HepG2 (cell line): ENCODE measurements at regions not wholly inside any gene's neighbourhood (a gene's known extent, or its start where the extent isn't known, plus 50 kb on each side); places are given as distances from the start of the nearest gene placed in this dataset.

ENCODE experiments used
- ATAC-seq: fragments of 200-7000 bp; cut with Tn5 transposase; 3 replicates; pipeline ENCODE4 v1.9.1; 2020; ENCODE audit warnings: mild to moderate bottlenecking, moderate library complexity
- BruUV-seq: library from RNA; stranded (reverse); fragments of 400-500 nt; replicated peaks from 2 replicates; lab custom pipeline; 2021; lab: Mats Ljungman, UMichigan
- CTCF ChIA-PET: fragments of 300-600 bp; formaldehyde crosslinking; extraction: SDS; loops from one replicate; lab custom pipeline; 2021; ENCODE audit warnings: low total read pairs, inconsistent platforms, low intra/inter-chr PET ratio; lab: Yijun Ruan, JAX
- POLR2A ChIA-PET: fragments of 350-600 bp; sonication (Branson Sonifier 250); formaldehyde crosslinking; loops from one replicate; lab custom pipeline; 2020; ENCODE audit warnings: antibody characterized with exemption, inconsistent platforms; lab: Yijun Ruan, JAX
- DNase-seq: peaks from one replicate; pipeline ENCODE4 v3.0.0-alpha.2; 2015; ENCODE audit warnings: low spot score
- FAIRE-seq: peaks from 3 replicates; lab custom pipeline; 2011; peaks lifted over from hg19 to GRCh38; lab: Jason Lieb, UNC
- H2AFZ ChIP-seq: one replicate; pipeline ENCODE4 v1.6.1; 2011; ENCODE audit warnings: low read length, inconsistent platforms
- H3K27ac ChIP-seq: fragments of 300-600 bp; 3 replicates; pipeline ENCODE4 v1.8.0; 2011; ENCODE audit warnings: mixed run types, mild to moderate bottlenecking, mixed read lengths, low read length, inconsistent platforms; ENCODE audit not compliant: insufficient read depth; ENCODE audit errors: extremely low read length
- H3K27me3 ChIP-seq, 2 experiments: fragments of 200-600 bp in 1 of 2; 2 replicates in 1 of 2; 3 replicates in 1 of 2; pipeline versions ENCODE4 v1.6.0 to v1.8.0; 2011; ENCODE audit warnings: low read length in 2 of 2, mild to moderate bottlenecking in 2 of 2, moderate library complexity in 2 of 2, inconsistent platforms in 1 of 2; ENCODE audit not compliant: insufficient read depth in 2 of 2, control insufficient read depth in 1 of 2
- H3K36me3 ChIP-seq, 2 experiments: fragments of 200-600 bp in 1 of 2; replicated peaks in 1 of 2; 2 replicates in 1 of 2; 3 replicates in 1 of 2; pipeline versions ENCODE4 v1.5.1 to v1.8.0; 2011; ENCODE audit warnings: low read length in 2 of 2, inconsistent platforms in 1 of 2; ENCODE audit not compliant: insufficient read depth in 2 of 2, control insufficient read depth in 1 of 2
- H3K4me1 ChIP-seq: 2 replicates; pipeline ENCODE4 v1.5.1; 2012; ENCODE audit warnings: low read length, inconsistent platforms; ENCODE audit not compliant: insufficient read depth
- H3K4me2 ChIP-seq: 2 replicates; pipeline ENCODE4 v1.6.0; 2011; ENCODE audit warnings: low read depth, low read length, inconsistent platforms
- H3K4me3 ChIP-seq, 3 experiments: fragments of 200-600 bp in 1 of 3; sonication (generic), shearing (Covaris generic) in 1 of 3; replicated peaks in 1 of 3; 2 replicates each; pipeline ENCODE4 v1.5.1; 2011 to 2016; ENCODE audit warnings: low read length in 3 of 3, inconsistent platforms in 2 of 3, low read depth in 2 of 3, mild to moderate bottlenecking in 2 of 3, control low read depth in 1 of 3, mixed read lengths in 1 of 3; ENCODE audit not compliant: insufficient read depth in 1 of 3
- H3K79me2 ChIP-seq: one replicate; pipeline ENCODE4 v1.6.1; 2011; ENCODE audit warnings: low read length, inconsistent platforms; ENCODE audit not compliant: insufficient read depth
- H3K9ac ChIP-seq: 2 replicates; pipeline ENCODE4 v1.6.0; 2011; ENCODE audit warnings: mild to moderate bottlenecking, low read depth, low read length, inconsistent platforms; ENCODE audit not compliant: insufficient read depth
- H3K9me3 ChIP-seq: 2 replicates; pipeline ENCODE4 v1.5.1; 2012; ENCODE audit warnings: mild to moderate bottlenecking, low read length
- H4K20me1 ChIP-seq: 2 replicates; pipeline ENCODE4 v1.6.0; 2011; ENCODE audit warnings: inconsistent platforms, mild to moderate bottlenecking, low read length, moderate library complexity; ENCODE audit not compliant: insufficient read depth
- JUND ChIP-seq: sonication (generic); formaldehyde crosslinking; IDR thresholded peaks from 2 replicates; pipeline ENCODE4 v1.8.0; 2022; ENCODE audit warnings: mild to moderate bottlenecking, missing genetic modification reagents
- KDM5A ChIP-seq: fragments of 200-600 bp; sonication (generic); IDR thresholded peaks from 2 replicates; pipeline ENCODE4 v1.7.0; 2018; ENCODE audit warnings: antibody characterized with exemption, mild to moderate bottlenecking, low read length, borderline replicate concordance
- MIER3 ChIP-seq: IDR thresholded peaks from 2 replicates; pipeline ENCODE4 v1.6.1; 2016; ENCODE audit warnings: missing compliant biosample characterization, borderline replicate concordance
- MLLT10 ChIP-seq: sonication (generic); formaldehyde crosslinking; IDR thresholded peaks from 2 replicates; pipeline ENCODE4 v1.4.0; 2020; ENCODE audit warnings: missing genetic modification reagents
- NR2F2 ChIP-seq: IDR thresholded peaks from 2 replicates; pipeline ENCODE4 v1.6.1; 2012; ENCODE audit warnings: low read depth, inconsistent platforms, borderline replicate concordance
- RBFOX2 ChIP-seq: fragments of 200-400 bp; formaldehyde crosslinking; IDR thresholded peaks from 2 replicates; pipeline ENCODE4 v1.6.1; 2017; ENCODE audit warnings: low read depth, mild to moderate bottlenecking, low read length
- RNF219 ChIP-seq: sonication (generic); formaldehyde crosslinking; IDR thresholded peaks from 2 replicates; pipeline ENCODE4 v1.5.0; 2020; ENCODE audit warnings: mild to moderate bottlenecking, missing genetic modification reagents
- TOE1 ChIP-seq: sonication (generic); formaldehyde crosslinking; IDR thresholded peaks from 2 replicates; pipeline ENCODE4 v1.4.0; 2020; ENCODE audit warnings: mild to moderate bottlenecking, missing genetic modification reagents
- YEATS2 ChIP-seq: sonication (generic); formaldehyde crosslinking; IDR thresholded peaks from 2 replicates; pipeline ENCODE4 v1.4.0; 2020; ENCODE audit warnings: missing genetic modification reagents, borderline replicate concordance
- ZBTB34 ChIP-seq: sonication (generic); formaldehyde crosslinking; IDR thresholded peaks from 2 replicates; pipeline ENCODE4 v1.8.0; 2022; ENCODE audit warnings: mild to moderate bottlenecking, missing genetic modification reagents
- WGBS: methylation state at CpG from one replicate; pipeline ENCODE4 v1.1.6; 2017; ENCODE audit warnings: low lambda C conversion rate; 5-methylcytosine and 5-hydroxymethylcytosine counted together
- in situ Hi-C: cut with HindIII; loops from 2 replicates; pipeline ENCODE4 v1.10.0; 2017; ENCODE audit warnings: low pct_unique_long_range_greater_than_20kb; ENCODE audit not compliant: extremely low pct_ligation_motif_present
- intact Hi-C: fragments of 100-400 bp; cut with micrococcal nuclease; formaldehyde crosslinking; loops from one replicate; pipeline ENCODE4 v1.10.0; 2022; ENCODE audit not compliant: unreplicated experiment

GRCh38 chr3:101169516-101169915, 150.9 kb downstream of the IMPG2 start:
- Histone ChIP-seq H3K9me3 (no peaks in the 10 kb centered on the region), H3K27me3 (no peaks in the 10 kb centered on the region), H4K20me1 (no peaks in the 10 kb centered on the region), H3K79me2 (no peaks in the 10 kb centered on the region), H3K27ac (no peak overlapping the region), H3K4me2 (no peak overlapping the region), H2AFZ (no peak overlapping the region), H3K4me3 (no peak overlapping the region), H3K4me1 (no peaks in the 10 kb centered on the region), H3K36me3 (no peaks in the 10 kb centered on the region), H3K9ac (no peak overlapping the region)
- BruUV-seq, result no TSS peak
- no peak for ATAC-seq
- no peak for FAIRE-seq
- intact Hi-C loops (no loop called here), in situ Hi-C loops (no loop called here)
- CTCF ChIA-PET, result no interaction called here
- 31% methylated on average over 3 of the region's 3 CpGs for WGBS
- POLR2A ChIA-PET, result no interaction called here
- no peak for DNase-seq
- TF ChIP-seq MIER3 (CRISPR knock-in tag) (no peak), TOE1 (CRISPR knock-in tag) (no peak), RBFOX2 (no peak), ZBTB34 (CRISPR knock-in tag) (no peak), MLLT10 (CRISPR knock-in tag) (no peak), YEATS2 (CRISPR knock-in tag) (no peak), KDM5A (no peak), NR2F2 (no peak), RNF219 (CRISPR knock-in tag) (no peak), JUND (CRISPR knock-in tag) (no peak)
